GM19328 (cell line): ENCODE measurements at regions not wholly inside any gene's neighbourhood (a gene's known extent, or its start where the extent isn't known, plus 50 kb on each side); places are given as distances from the start of the nearest gene placed in this dataset.

Experiments
- ATAC-seq: cut with Tn5 transposase; IDR thresholded peaks from one replicate; pipeline ENCODE4 v1.9.1; 2021; ENCODE audit warnings: mild to moderate bottlenecking, moderate library complexity; ENCODE audit not compliant: unreplicated experiment

DNA sequence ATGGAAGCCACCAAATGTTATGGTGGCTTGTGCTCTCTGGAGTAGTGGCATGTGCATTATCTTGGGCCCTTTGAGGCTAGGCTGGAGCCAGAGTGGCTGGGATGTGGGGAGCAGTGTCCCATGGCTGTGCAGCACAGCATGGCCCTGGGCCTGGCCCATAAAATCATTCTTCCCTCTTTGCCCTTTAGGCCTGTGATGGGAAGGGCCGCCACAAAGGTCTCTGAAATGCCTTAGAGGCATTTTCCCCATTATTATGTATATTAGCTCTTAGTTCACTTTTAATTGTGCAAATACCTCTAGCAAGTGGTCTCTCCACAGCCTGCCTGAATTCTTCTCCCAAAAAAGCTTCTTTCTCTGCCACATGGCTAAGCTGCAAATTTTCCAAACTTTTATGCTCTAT, 297.3 kb upstream of the IRAK1BP1 start:
- no peak for ATAC-seq

DNA sequence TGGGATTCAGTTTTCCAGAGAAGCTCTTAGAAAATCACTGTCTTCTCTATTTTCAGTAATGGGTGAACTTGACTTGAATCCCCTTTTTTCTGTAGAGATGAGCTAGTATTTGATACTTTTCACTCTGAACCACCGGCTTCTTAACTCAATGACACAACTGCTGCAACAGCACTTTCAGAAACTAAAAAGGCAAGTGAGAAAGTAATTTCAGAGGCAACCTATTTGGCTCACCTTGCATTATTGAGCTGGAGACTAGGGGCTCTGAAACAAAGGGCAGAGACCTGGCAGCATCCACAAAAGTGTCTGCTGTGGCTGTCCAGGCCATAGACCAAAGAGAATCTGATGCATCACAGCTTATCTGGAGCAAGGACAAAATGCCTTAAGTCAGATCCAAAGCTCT, 289.8 kb upstream of the IRAK1BP1 start:
- no peak for ATAC-seq

DNA sequence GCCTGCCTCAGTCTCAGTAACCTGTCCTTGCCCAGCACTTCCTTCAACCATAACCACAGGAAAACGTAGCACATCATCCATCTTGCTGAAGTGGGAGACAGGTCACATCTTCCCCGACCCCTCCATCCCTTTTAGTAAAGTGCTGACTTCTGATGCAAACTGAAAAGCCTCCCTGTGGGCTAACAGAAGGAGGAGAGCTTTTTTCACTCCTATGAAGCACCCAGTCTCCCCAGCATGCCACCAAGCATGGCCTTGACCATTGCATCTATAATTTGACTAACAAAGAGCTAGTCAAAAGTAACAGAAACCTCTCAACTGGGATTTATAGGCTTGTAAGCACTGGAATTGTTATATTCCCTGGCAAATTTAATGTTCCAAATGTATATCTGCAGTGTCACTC, 288.9 kb upstream of the IRAK1BP1 start:
- ATAC-seq, result no peak

DNA sequence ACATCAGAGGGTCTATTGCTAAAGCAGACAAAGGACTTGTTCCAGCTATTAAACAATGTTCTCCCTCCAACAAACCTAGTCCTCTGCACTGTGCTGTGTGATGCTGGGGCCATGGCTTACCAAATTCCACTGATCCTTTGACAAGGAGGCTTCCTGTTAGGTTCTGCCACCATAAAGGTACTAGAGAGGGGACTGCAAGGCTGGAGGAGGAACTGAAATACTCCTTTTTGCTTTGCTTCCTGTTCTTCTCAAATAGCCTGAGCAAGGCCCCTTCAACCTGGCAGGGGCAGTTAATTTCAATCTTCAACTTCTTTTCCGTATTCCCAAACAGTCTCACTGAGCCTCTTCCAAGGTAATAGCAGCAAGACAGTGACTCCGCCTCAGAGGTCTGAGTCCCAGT, 286.4 kb upstream of the IRAK1BP1 start:
- ATAC-seq, result no peak

DNA sequence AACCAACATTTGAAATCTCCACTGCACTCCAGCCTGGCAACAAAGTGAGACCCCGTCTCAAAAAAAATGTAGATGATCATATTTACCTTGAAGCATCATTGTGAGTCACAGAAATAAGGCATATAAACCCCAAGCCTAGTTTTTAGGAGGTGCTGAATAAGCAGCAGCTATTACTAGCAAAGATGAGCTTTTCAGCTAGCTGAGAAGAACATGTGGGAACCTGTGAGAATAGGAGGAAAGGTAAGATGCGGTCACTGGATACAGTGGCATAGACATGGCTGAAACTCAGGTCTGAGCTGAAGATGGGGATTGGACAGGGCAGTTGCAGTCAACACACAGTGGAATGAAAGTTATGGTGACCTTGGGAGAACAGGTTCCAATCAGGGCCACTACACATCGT, 284.3 kb upstream of the IRAK1BP1 start:
- ATAC-seq, result no peak

DNA sequence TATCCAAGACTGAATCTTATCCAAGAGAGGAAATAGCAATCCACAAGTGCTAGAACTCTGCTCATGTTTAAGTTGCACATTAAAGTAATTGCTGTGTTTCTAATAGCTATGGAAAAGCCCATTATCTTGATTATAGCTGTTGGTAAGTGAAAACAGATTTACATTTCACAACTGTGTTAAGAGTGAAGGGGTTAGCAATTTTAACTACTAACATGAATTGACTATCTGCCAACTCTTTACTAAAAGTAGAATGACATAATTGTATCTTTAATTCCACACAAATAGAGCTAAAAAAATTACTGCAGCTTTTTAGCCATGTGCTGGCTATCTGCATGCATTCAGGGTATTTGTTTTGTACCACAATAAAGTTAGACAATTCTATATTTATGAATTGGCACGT, 277.9 kb upstream of the IRAK1BP1 start:
- no peak for ATAC-seq

DNA sequence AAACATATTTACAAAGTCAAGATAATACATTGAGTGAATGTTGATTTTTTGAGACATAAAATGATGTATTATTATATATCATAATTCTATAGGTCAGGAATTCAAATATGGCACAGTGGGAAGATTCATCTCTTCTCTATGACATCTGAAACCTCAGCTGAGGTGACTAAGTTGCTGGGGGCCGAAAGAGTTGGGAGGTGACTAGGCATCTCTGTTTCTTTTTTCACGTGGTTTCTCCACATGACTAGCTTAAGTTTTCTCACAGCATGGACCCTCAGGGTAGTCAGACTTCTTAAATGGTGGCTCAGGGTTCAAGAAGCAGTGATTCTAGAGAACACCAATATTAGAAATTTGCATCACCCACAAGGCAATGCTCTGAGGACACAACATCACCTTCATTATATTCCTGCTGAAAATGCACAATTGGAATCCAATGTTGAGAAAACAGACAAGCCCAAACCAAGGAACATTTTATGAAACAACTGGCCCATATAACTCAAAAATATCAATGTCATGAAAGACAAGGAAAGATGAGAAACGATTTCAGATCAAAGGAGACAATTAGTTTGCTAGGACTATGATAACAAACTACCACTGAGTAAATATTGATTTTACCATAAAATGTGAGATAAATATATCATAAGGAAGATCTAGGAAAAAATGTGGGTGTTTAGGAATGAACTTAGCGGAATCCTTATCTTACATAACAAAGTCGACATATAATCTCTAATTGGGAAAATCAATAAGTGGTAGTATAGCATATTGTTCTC, 273.3 kb upstream of the IRAK1BP1 start:
- no peak for ATAC-seq

DNA sequence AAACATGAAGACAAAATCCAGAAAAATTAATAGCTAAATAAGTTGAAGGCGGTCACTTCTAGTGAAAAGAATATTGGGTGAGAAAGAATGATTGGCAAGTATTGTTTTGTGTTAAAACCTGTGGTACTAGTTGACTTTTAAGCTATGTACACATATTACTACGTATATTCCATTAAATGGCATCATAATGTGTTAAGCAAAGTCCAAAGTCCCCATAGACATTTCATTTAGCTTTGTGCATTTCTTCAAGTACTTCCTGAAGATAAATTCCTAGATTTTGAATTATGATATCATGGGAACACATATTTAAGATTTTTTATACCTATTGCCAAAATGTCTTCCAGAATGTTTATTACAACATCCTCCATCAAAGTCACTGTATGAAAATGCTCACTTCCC, 272.7 kb upstream of the IRAK1BP1 start:
- no peak for ATAC-seq

DNA sequence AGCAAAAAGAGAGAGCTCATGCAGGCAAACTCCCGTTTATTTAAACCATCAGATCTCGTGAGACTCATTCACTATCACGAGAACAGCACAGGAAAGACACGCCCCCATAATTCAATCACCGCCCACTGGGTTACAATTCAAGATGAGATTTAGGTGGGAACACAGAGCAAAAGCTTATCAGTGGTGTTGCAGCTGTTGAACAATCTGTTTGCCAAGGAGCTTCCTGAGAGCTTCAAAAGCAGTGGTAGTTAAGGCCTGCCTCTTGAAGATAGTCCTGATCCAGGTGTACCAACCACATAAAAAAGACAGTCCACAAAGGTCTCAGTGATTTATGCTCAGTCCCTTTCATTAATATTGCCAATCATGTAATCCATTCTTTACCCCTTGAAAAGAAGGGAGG, 269.4 kb upstream of the IRAK1BP1 start:
- no peak for ATAC-seq

DNA sequence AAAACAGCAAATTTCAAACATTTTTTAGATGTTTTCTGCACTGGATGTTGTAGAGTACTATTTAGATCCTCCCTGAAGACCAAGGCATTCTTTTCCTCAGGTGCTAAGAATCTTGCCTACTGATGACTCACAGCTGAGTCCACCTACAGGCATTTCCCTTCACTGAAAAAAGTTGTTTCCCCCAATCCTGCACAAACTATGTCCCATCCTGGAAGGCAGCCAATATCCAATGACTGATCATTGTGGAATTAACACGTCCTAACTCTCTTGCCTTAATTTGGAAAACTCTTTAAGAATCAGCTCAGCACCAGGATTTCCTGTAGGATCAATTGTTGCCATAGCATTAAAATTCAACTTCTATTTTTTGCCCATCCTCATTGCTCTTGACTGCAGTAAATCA, 268.4 kb upstream of the IRAK1BP1 start:
- no peak for ATAC-seq

DNA sequence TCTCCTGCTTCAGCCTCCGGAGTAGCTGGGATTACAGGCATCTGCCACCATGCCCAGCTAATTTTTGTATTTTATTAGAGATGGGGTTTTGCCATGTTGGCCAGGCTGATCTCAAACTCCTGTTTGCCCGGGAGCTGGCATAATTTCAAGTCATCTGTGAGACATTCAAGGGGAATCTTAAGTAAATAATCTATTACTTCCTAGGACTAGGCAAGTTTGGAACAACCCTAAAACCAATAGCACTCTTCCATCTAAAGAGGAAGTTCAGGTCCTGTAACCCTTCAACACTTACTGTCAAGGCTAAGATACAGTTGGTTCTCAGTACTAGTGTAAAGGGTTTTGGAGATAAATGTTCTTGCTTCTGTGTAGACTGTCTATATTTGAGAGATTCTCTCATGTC, 267.8 kb upstream of the IRAK1BP1 start:
- ATAC-seq, result no peak

DNA sequence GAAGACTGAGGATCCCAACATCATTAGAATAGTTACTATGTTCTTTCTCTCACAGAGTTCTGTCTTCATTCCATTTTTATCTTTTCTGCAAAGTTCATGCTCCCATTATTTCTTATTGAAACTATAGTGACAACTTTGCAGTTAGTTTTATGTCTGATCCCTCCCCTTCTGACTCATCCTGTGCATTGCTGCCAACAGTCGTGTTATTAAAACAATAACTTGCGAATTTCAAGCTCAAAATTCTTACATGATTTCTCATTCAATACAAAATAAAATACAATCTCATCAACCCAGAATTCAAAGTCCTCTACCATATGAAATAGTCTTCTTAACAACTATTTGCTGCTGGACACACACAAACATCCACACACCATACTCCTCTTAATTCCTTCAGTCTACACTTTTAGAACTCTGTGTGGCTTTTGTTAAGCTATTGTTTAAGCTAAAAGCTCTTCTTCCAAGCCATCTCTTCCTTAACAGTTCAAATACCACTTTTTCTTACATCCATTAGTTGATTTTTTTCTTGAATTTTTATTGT, 261.4 kb upstream of the IRAK1BP1 start:
- ATAC-seq, result no peak

DNA sequence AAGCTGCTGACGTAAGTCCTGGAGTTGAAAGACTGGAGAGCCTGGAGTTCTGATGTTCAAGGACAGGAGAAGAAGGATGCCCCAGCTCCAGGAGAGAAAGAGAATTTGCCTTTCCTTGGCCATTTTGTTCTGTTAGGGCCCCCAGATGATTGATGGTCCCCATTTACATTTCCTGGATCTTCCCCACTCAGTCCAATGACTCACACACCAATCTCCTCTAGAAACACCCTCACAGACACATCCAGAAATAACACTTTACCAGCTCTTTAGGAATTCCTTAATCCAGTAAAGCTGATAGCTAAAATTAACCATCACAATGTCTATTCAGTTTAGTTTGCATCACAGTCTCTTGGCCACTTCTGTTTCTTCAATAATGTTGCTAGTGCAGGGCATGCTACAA, 260.2 kb upstream of the IRAK1BP1 start:
- no peak for ATAC-seq

DNA sequence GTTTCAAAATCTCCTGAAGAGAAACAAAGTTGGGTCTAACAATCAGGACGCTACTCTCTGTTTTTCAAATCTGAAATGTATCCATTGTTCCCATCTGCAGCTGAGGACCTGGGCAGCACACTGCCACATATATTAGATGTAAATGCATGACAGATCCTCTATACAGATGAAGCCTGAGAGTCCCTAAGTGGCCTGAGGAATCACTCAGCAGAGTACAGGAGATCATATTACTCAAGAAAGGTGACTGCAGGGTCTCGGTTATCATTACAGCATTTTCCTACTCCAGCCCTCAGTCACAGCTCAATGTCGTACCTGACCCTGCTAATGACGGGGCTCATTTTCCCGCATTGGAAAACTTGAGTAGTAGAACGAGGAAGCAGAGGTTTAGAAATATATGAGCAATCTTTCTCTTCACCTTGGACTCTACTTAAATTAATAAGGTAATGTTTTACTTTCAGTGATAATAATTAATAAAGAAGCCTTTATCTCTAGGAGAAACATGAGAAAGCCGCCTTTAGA, 256.2 kb upstream of the IRAK1BP1 start:
- ATAC-seq, result no peak

DNA sequence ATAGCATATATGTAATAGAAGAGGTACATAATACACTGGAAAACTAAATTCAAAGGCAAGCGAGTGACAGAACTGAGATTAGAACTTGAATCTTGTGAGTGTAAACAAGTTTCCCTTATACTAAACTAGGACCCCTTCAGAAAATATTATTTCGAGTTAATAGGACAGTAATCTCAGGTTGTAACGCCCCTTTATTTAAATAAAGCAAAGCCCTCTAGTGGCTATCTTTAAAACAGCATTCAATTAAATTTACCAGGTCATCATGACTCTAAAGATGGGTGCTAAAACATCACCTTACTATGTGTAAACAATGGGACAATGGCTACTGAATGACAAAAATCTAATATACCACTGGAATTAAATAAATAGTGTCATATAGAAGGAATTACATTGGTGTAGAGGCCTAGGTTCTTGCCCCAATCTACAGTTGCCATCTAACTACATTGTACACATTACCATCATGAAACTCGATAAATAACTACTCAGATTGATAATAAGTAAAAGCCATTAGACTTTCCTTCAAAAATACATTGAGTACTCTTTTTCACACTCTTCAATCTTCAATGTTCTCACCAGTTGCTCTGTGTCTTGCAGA, 255.4 kb upstream of the IRAK1BP1 start:
- ATAC-seq, result no peak

DNA sequence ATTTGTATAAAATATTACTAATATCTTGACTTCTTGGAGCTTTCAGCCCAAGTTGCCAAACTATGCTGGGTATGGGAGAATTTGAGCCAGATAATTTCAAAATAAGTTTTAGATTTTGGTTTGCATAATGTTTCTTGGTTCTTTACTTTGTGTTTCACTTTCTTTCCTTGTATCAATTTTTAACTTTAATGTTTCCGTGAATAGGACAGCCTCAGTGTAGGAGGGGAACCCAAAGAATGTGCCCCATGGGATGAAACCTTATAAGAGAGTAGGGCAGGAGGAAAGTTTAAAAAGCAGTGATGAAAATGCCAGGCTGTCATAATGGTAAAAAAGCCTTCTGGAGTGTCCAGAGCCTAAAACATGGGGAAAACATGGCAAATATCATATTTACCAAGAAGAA, 252.4 kb upstream of the IRAK1BP1 start:
- no peak for ATAC-seq

DNA sequence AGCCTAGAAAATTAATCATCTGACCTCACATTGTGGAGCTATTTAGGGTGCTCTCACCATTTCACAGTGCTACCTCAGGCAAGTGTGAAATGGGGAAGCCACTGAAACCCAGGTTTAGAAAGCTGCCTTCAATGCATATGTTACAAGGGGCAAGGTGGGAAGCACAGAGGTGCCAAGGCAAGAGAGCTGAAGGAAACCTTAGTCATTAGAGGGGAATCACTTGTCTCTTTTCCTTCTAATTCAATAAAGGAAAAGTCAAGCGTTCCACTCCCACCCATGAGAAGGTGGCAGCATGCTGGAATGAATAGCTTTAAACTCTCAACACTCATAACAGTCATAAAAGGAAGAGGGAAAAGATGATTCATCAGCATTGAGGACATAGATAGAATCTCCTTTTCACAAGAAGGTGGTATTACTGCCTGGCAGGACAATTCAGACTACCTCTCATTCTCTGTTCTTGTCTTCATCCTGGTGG, 251.9 kb upstream of the IRAK1BP1 start:
- ATAC-seq, result no peak

DNA sequence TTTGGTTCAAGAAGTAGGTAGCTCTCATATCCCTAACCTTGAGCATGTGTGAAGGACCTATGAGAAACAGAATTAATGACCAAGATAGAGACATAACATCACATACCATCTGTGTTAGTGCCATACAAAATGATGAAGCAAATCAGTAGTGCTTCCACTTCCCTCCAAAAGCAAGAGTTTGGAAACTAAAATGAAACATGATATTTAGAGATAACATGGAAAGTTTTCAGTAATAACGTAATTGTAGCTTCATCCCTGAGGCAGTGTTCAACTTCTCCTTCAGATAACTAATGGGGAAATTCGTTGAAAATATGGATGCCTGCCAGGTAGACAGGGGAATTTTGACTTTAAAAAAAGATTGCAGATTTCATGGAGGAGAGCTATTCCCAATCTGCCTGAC, 248.4 kb upstream of the IRAK1BP1 start:
- no peak for ATAC-seq

DNA sequence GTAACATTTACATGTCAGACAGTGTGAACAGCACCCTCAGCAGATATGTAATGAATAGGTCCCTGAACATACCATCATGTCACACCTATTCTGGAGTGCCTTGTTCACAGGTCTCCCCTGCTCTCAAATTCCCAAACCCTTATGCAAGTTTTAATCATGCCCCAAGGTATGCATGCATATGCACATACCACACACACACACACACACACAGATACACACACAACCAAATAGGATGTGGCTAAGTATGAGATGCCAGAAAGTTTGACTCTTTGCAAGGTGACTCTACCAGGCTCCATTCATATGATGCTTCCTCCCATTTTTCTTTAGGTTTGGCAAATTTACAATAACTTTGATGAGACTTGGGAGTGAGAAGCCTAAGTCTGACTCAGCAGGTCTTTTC, 243.8 kb upstream of the IRAK1BP1 start:
- no peak for ATAC-seq

DNA sequence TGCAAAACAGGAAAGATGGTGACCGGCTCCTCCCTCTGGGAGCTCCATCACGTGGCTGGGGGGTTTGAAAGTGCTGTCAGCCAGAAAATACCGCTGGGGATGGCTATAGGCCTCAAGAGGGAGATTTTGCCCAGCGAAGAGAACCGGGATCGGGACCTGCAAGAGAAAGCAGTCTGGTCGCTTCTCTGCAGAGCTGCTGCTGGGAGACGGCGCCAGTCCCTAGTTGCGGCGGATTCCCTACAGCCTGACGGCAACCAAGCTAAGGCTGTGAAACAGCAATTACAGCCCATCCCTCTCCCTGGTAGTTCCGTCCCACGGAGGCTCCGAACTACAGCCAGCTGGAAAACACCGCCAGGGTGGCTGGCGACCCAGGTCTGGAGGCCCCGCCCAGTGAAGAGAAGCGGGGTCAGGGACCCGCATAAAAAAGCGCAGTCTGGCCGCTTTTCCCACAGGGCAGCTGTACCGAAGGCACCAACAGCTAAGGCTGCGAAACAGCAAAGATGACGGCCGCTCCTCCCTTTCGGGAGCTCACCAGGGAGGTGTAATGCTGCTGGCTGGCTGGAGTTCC, 238.1 kb upstream of the IRAK1BP1 start:
- no peak for ATAC-seq

DNA sequence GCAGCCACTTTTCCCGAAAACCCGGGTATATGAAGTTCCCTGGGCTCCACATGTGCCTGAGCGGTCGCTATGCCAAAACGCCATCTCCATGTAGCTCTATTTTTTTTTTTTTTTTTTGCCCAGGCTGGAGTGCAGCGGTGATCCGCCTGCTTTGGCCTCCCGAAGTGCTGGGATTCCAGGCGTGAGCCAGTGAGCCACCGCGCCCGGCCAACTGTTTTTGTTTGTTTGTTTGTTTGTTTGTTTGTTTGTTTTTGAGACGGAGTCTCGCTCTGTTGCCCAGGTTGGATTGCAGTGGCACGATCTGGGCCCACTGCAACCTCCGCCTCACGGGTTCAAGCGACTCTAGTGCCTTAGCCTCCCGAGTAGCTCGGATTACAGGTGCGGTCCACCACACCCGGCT, 237.5 kb upstream of the IRAK1BP1 start:
- ATAC-seq, result no peak

DNA sequence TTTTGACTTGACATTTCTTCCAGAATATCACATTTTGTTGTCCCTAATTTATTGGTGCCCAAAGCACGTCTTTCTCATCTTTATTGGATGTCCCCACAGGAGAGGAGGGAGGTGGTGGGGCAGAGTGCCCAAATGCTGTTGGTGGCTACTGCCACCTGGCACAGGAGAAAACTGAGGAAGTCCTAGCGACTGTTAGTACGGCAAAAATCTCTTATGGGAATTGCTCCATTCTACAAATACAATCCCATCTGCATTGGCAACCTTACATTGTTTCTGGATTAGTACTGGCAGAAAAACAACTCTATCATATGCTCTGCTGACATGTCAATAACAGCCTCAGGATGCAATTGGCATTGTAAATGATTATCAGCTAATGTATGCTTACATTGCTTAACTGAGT, 235.4 kb upstream of the IRAK1BP1 start:
- no peak for ATAC-seq
